DOHH2 (cell line): ENCODE measurements at regions not wholly inside any gene's neighbourhood (a gene's known extent, or its start where the extent isn't known, plus 50 kb on each side); places are given as distances from the start of the nearest gene placed in this dataset.

Experiments
- EZH2phosphoT487 ChIP-seq: fragments of 200-600 bp; sonication (generic); IDR thresholded peaks from 2 replicates; pipeline ENCODE4 v1.6.1; 2017; ENCODE audit warnings: borderline replicate concordance, mild to moderate bottlenecking, antibody characterized with exemption, low read length, moderate library complexity, mixed read lengths
- TF ChIP-seq, protein P1 (sequence below): fragments of 200-600 bp; sonication (generic); IDR thresholded peaks from one replicate; pipeline ENCODE4 v1.5.1; 2014; ENCODE audit warnings: antibody characterized with exemption, mild to moderate bottlenecking, low read depth, low read length; ENCODE audit not compliant: poor library complexity, severe bottlenecking

DNA sequence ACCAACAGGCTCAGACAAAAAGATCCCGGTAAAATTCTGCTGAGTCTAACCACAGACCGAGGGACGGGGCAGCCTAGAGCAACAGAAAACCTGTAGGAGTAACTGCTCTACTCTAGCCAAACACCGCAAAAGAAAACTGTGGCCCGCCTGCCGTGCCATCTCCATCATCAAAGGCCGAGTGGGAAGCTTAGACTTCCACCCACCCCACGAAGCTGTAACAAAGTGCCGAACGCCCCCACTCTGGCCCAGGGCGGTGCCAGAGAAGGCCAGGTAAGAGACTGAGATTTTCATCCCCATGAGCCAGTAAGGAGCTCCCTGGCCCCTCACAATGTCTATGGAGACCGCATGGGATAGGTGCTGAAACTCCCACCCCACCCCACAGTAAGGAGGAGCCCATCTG lies 231.9 kb upstream of the COX10 start:
- TF ChIP-seq, protein P1, sequence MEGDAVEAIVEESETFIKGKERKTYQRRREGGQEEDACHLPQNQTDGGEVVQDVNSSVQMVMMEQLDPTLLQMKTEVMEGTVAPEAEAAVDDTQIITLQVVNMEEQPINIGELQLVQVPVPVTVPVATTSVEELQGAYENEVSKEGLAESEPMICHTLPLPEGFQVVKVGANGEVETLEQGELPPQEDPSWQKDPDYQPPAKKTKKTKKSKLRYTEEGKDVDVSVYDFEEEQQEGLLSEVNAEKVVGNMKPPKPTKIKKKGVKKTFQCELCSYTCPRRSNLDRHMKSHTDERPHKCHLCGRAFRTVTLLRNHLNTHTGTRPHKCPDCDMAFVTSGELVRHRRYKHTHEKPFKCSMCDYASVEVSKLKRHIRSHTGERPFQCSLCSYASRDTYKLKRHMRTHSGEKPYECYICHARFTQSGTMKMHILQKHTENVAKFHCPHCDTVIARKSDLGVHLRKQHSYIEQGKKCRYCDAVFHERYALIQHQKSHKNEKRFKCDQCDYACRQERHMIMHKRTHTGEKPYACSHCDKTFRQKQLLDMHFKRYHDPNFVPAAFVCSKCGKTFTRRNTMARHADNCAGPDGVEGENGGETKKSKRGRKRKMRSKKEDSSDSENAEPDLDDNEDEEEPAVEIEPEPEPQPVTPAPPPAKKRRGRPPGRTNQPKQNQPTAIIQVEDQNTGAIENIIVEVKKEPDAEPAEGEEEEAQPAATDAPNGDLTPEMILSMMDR = no peak
- TF ChIP-seq EZH2phosphoT487 = no peak
